CD4-positive, alpha-beta T cell treated with Interleukin-17A for 4 hours (primary cell): ENCODE measurements at regions not wholly inside any gene's neighbourhood (a gene's known extent, or its start where the extent isn't known, plus 50 kb on each side); places are given as distances from the start of the nearest gene placed in this dataset.
"Not testable (repeated sequence)": the region's sequence is repeated elsewhere in the genome, so short reads cannot be mapped to it uniquely, and the experiment has no call there.

ENCODE experiments used
- DNase-seq: peaks from one replicate; pipeline ENCODE4 v3.0.0-alpha.2; 2020; ENCODE audit warnings: mixed read lengths

- DNase-seq = no peak
Measured at GRCh38 chr10:111600772-111601171, 523.9 kb downstream of the ADRA2A start.

DNA sequence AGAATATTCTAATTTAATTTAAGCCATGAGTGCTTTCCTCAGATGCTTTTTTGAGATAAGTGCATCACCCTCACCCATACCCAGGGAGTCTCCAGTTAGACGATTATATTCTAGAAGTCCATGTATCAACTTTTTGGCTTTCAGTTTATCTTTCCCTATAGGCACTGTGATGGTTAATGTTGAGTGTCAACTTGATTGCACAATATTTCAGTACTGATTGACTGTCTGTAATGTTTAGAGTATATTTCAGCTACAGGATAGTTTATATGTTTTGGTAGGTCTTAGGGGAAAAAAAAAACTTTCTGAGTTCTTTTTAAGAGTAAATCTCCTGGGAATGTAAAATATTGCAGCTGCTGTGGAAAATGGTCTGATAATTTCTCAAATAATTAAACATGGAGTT is 535.4 kb downstream of the ADRA2A start:
- no peak for DNase-seq

DNA sequence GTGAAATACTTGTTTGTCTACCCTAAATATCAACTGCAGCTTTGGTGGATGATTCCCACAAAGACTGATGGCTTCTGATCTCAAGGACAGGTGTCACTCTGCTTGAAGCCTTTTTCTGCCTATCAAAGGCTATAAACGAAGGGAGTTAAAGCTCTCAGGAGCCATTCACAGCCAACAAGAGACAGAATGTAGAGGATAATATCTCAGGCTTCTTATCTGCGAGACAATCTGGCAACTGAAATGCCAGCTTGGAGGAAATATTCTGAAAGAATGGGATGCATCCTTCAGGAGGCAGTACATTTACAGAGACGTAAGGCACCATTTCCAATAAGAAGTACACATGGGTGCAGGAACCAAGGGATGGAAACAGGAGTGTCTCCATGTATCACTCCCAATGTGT is 549.4 kb downstream of the GPAM start:
- DNase-seq = no peak

DNA sequence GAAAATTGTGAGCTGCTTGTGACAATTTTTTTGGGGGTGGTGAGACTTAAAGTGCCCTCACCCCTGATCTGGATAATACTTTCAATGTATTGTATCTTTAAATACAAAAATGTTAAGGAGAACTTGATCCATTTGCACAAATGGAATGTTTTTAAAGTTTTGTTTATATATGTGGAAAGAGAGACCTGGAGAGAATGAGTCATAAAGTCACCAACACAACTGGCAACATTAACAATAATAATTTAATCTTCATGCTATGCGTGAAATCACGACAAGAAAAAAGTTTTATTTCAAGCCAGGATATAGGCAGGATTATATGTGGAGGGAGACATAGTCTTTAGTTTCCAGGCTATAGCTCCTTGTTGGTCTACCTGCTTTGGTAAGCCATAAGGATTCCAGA is 537.5 kb downstream of the GPAM start:
- DNase-seq = no peak

- no peak for DNase-seq
Measured at GRCh38 chr10:111648046-111648445, 535.5 kb downstream of the GPAM start.

- DNase-seq = not testable (repeated sequence)
Measured at GRCh38 chr10:111649080-111649479, 534.5 kb downstream of the GPAM start.

DNA sequence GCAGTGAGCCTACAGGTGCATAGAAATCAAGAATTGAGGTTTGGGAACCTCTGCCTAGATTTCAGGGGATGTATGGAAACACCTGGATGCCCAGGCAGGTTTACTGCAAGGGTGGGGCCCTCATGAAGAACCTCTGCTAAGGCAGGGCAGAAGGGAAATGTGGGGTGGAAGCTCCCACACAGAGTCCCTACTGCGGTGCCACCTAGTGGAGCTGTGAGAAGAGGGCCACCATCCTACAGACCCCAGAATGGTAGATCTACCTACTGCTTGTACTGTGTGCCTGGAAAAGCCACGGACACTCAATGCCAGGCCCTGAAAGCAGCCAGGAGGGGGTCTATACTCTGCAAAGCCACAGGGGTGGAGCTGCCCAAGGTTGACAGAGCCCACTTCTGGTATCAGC is 533.5 kb downstream of the GPAM start:
- no peak for DNase-seq

DNA sequence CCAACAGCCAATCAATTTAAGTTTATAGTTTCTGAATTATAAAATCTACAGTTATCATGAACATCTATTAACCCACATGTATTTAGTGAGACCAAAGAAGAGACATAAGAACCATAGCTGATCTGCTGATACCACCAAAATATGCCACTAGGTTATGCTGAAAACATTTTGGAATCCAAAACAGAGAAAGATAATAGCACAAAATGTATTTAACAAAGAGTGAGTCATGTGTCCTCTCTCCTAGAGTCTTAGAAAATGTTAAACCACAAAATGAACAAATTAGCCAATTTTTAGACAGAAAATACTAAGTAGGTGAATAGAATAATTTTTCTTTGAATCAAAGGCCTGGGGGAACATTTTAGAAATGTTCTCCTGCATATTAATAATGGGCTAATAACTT is 527.5 kb downstream of the GPAM start:
- no peak for DNase-seq

DNA sequence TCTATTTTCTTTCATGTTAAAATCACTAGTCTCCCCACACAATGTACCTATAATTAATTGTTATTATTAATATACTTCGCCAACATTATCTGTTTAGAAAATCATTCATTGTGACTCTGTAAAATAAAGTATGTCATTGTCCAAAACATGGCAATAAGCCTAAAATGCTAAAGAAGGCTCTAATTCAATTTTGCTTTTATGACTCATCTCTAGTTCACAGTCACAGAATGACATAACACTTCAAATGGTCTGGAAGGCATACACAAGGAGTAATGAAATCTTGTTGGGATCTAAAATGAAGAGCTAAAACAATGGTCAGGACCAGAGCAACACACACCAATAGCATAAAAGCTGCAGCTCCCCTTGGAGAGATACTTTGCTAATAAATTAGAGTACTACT is 505.8 kb downstream of the GPAM start:
- DNase-seq = no peak

DNA sequence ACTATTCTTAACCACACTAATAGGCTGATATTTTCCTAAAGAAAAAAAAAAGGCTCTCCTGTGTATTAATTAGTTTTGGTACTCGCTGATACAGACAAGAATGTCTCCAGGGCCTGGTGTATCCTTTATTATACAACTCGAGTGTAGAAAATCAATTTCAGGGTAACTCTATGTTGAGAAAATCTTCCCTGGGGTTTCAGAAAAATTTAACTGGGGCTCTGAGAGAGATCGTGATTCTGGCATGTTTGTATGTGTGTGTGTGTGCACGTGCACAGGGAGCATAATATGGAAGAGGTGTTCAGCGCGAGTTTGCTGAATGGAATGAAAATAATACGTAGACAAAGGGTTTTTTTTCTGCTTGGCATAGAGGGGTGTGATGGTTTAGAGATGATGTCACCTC is 496.8 kb downstream of the GPAM start:
- DNase-seq = no peak

GRCh38 chr10:111698711-111699110 is 484.9 kb downstream of the GPAM start:
- DNase-seq = no peak

GRCh38 chr10:111703986-111704385 is 479.6 kb downstream of the GPAM start:
- DNase-seq = no peak

DNA sequence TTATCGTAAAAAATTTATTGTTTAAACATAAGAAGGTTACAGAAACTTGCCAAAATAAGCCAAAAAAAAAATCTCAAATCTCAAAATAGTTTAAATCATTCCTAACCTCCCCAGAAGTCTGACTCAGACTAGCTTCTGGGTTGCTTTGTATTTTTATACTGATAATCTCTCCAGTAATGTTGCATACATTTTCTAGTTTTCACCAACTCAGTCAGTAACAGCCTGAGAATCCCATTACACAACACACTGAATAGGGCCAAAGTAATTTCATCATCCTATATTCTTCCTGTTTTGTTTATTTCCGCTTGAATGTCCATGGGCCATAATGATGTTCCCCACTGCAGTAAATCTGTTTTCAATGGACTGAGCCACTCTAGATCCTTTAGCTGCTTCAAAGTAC is 478.5 kb downstream of the GPAM start:
- DNase-seq = no peak

DNA sequence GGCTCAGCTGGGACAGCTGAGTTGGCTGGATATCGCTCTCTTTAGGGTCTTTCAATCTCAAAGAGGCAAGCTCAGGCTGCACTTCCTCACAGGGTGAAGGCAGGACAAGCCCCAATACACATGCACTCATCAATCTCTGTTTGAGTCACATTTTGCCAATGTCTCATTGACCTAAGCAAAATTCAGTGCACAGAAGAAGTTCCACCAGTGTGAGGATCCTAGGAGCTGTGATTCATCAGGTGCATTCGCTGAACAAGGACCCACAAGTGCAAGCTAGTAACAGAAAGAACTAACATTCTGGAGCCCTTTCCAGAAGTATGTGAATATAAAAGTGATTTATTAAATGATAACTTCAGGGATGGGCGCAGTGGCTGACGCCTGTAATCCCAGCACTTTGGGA is 477.2 kb downstream of the GPAM start:
- DNase-seq = no peak

DNA sequence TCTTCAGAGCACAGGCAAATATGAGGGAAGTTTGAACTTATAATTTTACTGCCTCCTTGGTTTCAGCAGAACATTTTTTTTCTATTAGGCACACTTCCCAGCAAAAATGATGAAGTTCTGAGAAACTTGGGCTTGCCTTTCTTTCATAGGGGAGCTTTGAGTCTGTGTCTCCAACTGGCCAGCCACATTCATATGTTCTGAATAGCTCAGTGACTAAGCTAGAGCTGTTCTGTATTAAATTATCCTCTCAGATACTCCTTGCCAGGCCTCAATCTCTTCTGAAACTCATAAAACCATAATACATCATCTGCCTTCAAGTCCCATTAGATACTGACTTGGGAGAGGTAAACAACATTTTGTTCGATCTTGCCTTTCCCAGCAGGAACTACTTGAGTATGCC is 476.5 kb downstream of the GPAM start:
- DNase-seq = no peak

DNA sequence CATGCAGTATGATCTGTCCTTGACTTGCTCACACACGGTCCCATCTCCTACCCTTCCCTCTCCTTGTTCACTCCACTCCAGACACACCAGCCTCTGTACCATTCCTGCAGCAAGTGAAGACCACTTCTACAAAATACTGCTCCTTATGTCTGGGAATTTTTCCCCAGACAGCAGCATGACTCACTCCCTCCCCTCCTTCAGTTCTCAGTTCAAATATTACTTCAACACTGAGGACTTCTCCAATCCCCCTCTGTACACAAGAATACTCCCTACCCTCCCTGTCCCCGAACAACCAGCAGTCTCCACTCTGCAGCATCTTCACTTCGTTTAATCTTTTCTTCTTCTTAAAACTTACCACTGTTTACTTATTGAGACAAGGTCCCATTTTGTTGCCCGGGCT is 474.0 kb downstream of the GPAM start:
- no peak for DNase-seq

DNA sequence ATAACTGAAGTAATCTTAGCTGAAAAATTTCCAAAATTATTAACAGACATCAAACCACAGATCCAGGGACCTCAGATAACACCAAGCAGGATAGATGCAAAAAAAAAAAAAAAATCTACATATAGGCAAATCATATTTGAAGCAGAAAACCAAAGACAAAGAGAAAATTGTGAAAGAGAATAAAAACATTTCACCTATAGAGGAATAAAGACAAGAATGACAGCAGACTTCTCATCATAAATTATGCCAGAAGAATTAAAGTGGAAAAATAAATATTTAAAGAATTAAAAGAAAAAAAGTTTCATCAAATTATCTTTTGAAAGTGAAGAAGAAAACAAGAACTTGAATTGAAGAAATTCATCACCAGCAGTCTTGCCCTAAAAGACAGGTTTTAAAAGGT is 467.5 kb downstream of the GPAM start:
- no peak for DNase-seq

DNA sequence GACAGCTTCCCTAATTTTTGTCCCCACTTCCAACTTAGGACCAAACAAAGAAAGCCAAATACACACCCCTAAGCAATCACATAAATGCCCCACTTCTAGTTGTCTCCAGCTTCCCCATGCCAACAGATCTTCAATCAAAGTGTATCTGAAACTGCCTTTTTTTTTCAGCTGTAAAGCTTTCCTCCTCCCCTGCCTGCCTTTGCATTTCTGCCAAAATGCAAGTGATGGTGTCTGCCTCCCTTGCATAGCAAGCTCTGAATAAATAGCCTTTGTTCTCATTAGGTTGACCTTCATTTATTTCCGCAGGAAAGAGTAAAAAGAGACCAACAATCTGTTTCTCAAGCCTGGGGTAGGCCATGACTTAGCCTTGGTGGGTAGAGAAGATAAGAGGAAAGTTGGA is 459.4 kb downstream of the GPAM start:
- DNase-seq = no peak

DNA sequence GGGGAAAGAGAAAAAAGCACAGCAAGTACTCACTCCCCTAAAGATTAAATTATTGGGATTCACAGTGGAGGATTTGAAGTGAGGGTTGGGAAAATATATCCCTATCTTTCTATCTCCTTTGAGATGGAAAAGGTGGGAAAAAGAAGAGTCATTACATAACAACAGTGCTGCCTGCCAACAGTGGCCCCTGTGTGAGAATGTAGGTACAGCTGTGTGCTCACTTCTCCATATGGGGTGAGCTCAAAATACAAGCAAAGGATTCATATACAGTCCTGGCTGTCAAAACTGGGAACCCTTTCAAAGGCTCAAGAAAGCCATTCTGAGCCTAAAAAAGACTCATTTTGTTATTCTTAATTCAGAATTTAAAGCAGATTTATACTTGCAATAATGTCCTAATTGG is 458.5 kb downstream of the GPAM start:
- DNase-seq = no peak

DNA sequence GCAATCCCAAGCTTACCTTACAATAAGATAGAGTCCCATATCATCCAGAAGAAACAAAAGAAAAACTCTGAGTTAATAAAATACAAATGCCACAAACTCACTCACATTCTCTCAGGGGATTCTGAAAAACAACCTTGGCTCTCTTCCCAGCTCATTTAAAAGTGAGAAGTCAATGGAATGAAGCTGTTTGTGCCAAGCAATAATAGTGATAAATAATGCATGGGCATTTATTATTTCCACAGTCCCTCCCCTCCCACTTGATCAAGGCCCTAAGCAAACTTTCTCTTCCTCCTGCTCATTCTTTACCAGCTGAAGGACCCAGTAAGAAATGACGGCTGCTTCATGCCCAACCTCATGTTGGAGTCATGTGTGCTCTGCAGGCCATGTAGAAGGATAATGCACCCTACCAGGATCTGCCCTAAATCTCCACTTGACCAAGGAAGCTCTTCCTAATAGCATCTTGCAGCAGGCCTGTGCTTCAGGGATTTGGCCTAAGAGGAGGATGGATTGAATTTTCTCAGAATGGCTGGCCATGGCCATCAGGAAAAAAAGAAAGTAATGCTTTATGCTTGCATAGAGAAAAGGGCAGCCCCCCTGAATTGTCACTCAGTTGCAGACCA is 451.3 kb downstream of the GPAM start:
- no peak for DNase-seq

- no peak for DNase-seq
Measured at GRCh38 chr10:111739125-111739873, 444.3 kb downstream of the GPAM start.

GRCh38 chr10:111739874-111740139 is 443.8 kb downstream of the GPAM start:
- DNase-seq = no peak

GRCh38 chr10:111745982-111746381 is 437.6 kb downstream of the GPAM start:
- DNase-seq = no peak

GRCh38 chr10:111747751-111748150 is 435.8 kb downstream of the GPAM start:
- DNase-seq = no peak

DNA sequence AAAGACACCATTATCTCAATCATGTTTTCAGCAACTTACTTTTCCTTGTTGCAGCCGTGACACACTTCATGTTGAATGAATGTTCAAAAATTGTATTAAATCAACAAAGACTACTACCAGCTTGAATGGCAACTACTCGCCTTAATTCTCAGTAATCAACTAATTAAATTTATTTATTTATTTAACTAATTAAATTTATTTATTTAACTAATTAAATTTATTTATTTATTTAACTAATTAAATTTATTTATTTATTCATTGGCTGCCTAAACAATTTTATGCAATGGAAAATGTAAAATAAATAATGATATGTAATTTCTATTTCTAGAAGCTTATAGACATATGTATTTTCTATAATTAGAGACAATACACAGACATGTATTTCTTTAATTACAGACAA is 435.4 kb downstream of the GPAM start:
- no peak for DNase-seq
